Spleen (tissue), 11 donors: ENCODE measurements at regions not wholly inside any gene's neighbourhood (a gene's known extent, or its start where the extent isn't known, plus 50 kb on each side); places are given as distances from the start of the nearest gene placed in this dataset.
A peak's percentile ranks its signal among the peaks of the same experiment; 100 is the strongest.
"Not testable (repeated sequence)": the region's sequence is repeated elsewhere in the genome, so short reads cannot be mapped to it uniquely, and the experiment has no call there.

Source experiments
- DNase-seq: peaks from one replicate; pipeline ENCODE4 v3.0.0-alpha.2; 2020
- H3K27ac ChIP-seq, 8 donors: fragments of 200-600 bp; sonication (generic) in 7 of 8; 1 replicate in 4 of 8; 2 replicates in 4 of 8; pipeline versions ENCODE4 v1.5.0 to v1.8.0; 2016 to 2021; ENCODE audit warnings: inconsistent platforms in 4 of 8, mild to moderate bottlenecking in 4 of 8, moderate library complexity in 1 of 8
- H3K27me3 ChIP-seq, 7 donors: fragments of 200-600 bp; sonication (generic) in 6 of 7; replicated peaks in 1 of 7; 1 replicate in 4 of 7; 2 replicates in 3 of 7; pipeline versions ENCODE4 v1.5.0 to v1.8.0; 2016 to 2021; ENCODE audit warnings: inconsistent platforms in 3 of 7, mild to moderate bottlenecking in 1 of 7
- H3K36me3 ChIP-seq, 6 donors: fragments of 200-600 bp; sonication (generic) in 5 of 6; 1 replicate in 4 of 6; 2 replicates in 2 of 6; pipeline versions ENCODE4 v1.5.0 to v1.8.0; 2016 to 2021; ENCODE audit warnings: inconsistent platforms in 2 of 6
- H3K4me1 ChIP-seq, 6 donors: fragments of 200-600 bp; sonication (generic) in 5 of 6; 1 replicate in 3 of 6; 2 replicates in 3 of 6; pipeline versions ENCODE4 v1.5.0 to v1.8.0; 2016 to 2021; ENCODE audit warnings: inconsistent platforms in 3 of 6
- H3K4me3 ChIP-seq, 8 donors: fragments of 200-600 bp; sonication (generic) in 7 of 8; 1 replicate in 4 of 8; 2 replicates in 4 of 8; pipeline versions ENCODE4 v1.5.0 to v1.8.0; 2016 to 2021; ENCODE audit warnings: inconsistent platforms in 4 of 8, mild to moderate bottlenecking in 4 of 8, moderate library complexity in 2 of 8
- H3K9me3 ChIP-seq, 8 donors: fragments of 200-600 bp; sonication (generic) in 7 of 8; 1 replicate in 4 of 8; 2 replicates in 4 of 8; pipeline versions ENCODE4 v1.5.0 to v1.8.0; 2016 to 2021; ENCODE audit warnings: inconsistent platforms in 4 of 8
- CTCF ChIP-seq, 11 experiments: fragments of 200-600 bp in 7 of 11; fragments of 450-650 bp in 4 of 11; sonication (generic) in 4 of 11; IDR thresholded peaks in 8 of 11; conservative IDR thresholded peaks in 3 of 11; 1 replicate in 7 of 11; 2 replicates in 4 of 11; pipeline versions ENCODE4 v1.4.0 to v1.8.0; 2016 to 2021; ENCODE audit warnings: antibody characterized with exemption in 11 of 11, inconsistent platforms in 4 of 11, mild to moderate bottlenecking in 1 of 11
- POLR2A ChIP-seq, 3 donors: fragments of 450-650 bp; IDR thresholded peaks; one replicate each; pipeline ENCODE4 v1.5.1; 2017; ENCODE audit warnings: antibody characterized with exemption in 3 of 3, mild to moderate bottlenecking in 1 of 3
- POLR2AphosphoS5 ChIP-seq, 3 donors: sonication (generic); formaldehyde crosslinking; IDR thresholded peaks; one replicate each; pipeline ENCODE4 v1.5.1; 2017; ENCODE audit warnings: antibody characterized with exemption in 3 of 3
- WGBS, 5 donors: extraction: QIAGEN DNeasy Blood & Tissue Kit in 3 of 5; methylation state at CpG; one replicate each; pipeline versions ENCODE4 v1.1.5 to v1.1.7; 2013 to 2018; 5-methylcytosine and 5-hydroxymethylcytosine counted together
- intact Hi-C: fragments of 100-400 bp; cut with DNase I; formaldehyde crosslinking; loops from one replicate; pipeline ENCODE4 v1.15.0; 2023; ENCODE audit warnings: low total_unique reads
- donor health status: healthy with polysubstance abuse.
- donor health status: DM: no; HTN: no; CAD: no; lungs with moderate emphysema.
- donor health status: DM: no; HTN: no; CAD: no.
- donor health status: Bipolar disorder and iron deficiency.
- donor health status: healthy.
- donor health status: DM: no; HTN: no; CAD: no.
- donor health status: DM: yes; HTN: yes; CAD: no.

DNA sequence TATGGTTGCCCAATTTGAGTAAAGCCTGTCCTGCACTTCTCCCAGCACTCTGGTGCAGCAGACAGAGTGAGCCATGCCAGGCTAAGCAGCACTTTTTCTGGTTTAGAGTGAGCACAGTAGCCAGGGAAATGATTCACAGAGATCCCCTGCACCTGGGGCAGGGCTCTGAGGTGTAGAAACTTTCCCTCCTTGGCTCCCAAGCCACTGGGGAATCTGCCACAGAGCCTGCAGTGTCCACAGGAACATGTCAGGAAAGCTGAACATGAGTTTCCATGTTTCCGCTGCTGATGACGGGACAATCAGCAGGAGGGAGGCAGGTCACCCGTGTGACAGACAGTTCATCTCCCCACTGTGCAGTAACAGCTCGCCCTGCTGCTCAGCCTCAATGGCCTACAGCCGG is 429.9 kb upstream of the B3GAT1 start:
- Histone ChIP-seq H3K9me3 (no peaks in the 10 kb centered on the region), H3K4me3 (no peak overlapping the region), H3K4me1 (no peaks in the 10 kb centered on the region), H3K36me3 (no peaks in the 10 kb centered on the region), H3K27ac (no peak overlapping the region), H3K27me3 (peaks cover 0 to 39% (median 0%) of the 10 kb centered on the region in 7 donors)
- DNase-seq, result peak; percentile 33
- 80 to 82% (median 82%) methylated on average over 5 of the region's 5 CpGs for WGBS, 5 donors
- TF ChIP-seq POLR2A (IDR thresholded peaks at IDR 0.05) (no peak), CTCF (IDR thresholded peaks at IDR 0.05 in 8 of 11, conservative IDR thresholded peaks at IDR 0.05 in 3 of 11) (no peak), POLR2AphosphoS5 (IDR thresholded peaks at IDR 0.05) (no peak)
- intact Hi-C loops, result no loop called here

- WGBS, 5 donors, result 46 to 63% (median 57%) methylated on average over 5 of the region's 5 CpGs
- no peaks in the 10 kb centered on the region for H3K9me3 ChIP-seq
- no peaks in the 10 kb centered on the region for H3K36me3 ChIP-seq
- intact Hi-C loops, result no loop called here
- DNase-seq, result no peak
- TF ChIP-seq POLR2A (IDR thresholded peaks at IDR 0.05) (no peak), CTCF (IDR thresholded peaks at IDR 0.05 in 8 of 11, conservative IDR thresholded peaks at IDR 0.05 in 3 of 11) (no peak), POLR2AphosphoS5 (IDR thresholded peaks at IDR 0.05) (no peak)
- no peak overlapping the region for H3K27ac ChIP-seq
- H3K4me3 ChIP-seq, result no peak overlapping the region
- H3K4me1 ChIP-seq, result no peaks in the 10 kb centered on the region
- H3K27me3 ChIP-seq, result peaks cover 0 to 39% (median 0%) of the 10 kb centered on the region in 7 donors
Measured at GRCh38 chr11:134841411-134841810, 429.4 kb upstream of the B3GAT1 start.

DNA sequence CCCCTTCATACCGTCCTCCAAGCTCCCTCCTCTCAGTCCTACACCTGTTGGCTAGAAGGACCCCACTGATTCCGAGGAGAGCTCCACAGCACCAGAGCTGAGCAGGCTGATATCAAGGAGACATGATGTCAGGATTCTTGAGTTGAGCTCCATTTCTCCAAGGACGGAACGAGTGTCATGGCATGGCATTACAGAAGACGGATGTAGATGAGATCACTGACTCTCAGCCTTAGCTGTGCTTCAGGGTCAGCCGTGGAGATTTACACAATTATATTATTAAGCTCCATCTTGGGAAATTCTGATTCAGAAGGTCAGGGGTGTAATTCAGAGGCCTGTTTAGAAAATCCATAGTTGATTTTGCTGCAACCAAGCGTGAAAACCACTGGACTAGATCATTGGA is 428.9 kb upstream of the B3GAT1 start:
- H3K36me3 ChIP-seq, result no peaks in the 10 kb centered on the region
- H3K27me3 ChIP-seq, result peaks cover 0 to 39% (median 0%) of the 10 kb centered on the region in 7 donors
- no peaks in the 10 kb centered on the region for H3K4me1 ChIP-seq
- intact Hi-C loops, result no loop called here
- H3K27ac ChIP-seq, result no peak overlapping the region
- no peak for TF ChIP-seq CTCF (IDR thresholded peaks at IDR 0.05 in 8 of 11, conservative IDR thresholded peaks at IDR 0.05 in 3 of 11)
- no peak for TF ChIP-seq POLR2A (IDR thresholded peaks at IDR 0.05)
- TF ChIP-seq POLR2AphosphoS5 (IDR thresholded peaks at IDR 0.05), result no peak
- WGBS, 5 donors, result 74 to 85% (median 81%) methylated on average over 7 of the region's 7 CpGs
- H3K4me3 ChIP-seq, result no peak overlapping the region
- no peaks in the 10 kb centered on the region for H3K9me3 ChIP-seq
- DNase-seq, result no peak

GRCh38 chr11:134840165-134840564 is 428.1 kb upstream of the B3GAT1 start:
- H3K4me3 ChIP-seq, intact Hi-C loops, H3K9me3 ChIP-seq, H3K27ac ChIP-seq, DNase-seq, H3K36me3 ChIP-seq, H3K4me1 ChIP-seq: not testable (repeated sequence)
- WGBS, 5 donors, result 68 to 88% (median 71%) methylated on average over 2 to 4 of the region's 4 CpGs
- peaks cover 0 to 39% (median 0%) of the 10 kb centered on the region in 7 donors for H3K27me3 ChIP-seq

DNA sequence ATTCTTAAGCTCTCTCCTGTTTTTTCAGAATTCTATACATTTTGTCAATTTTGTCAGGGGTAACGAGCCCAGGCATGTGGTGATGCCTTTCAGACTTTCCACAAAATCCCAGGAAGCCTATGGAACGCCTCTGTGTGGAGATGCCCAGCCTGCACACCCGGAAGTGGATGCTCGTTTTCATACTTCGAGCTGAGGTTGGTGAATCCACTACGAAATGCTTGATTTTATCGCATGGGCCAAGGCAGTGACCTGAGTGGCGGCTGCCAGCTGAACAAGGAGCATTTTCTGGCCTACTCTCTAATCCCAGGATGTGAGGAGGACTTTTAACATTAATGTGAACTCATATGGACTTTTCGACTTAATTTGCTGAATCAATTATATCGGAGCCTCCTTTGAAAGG is 426.7 kb upstream of the B3GAT1 start:
- Histone ChIP-seq H3K9me3 (no peaks in the 10 kb centered on the region), H3K4me3 (no peak overlapping the region), H3K36me3 (no peaks in the 10 kb centered on the region), H3K27me3 (peaks cover 0 to 37% (median 0%) of the 10 kb centered on the region in 7 donors), H3K27ac (no peak overlapping the region), H3K4me1 (no peaks in the 10 kb centered on the region)
- DNase-seq, result no peak
- intact Hi-C loops, result no loop called here
- TF ChIP-seq POLR2AphosphoS5 (IDR thresholded peaks at IDR 0.05), result no peak
- no peak for TF ChIP-seq POLR2A (IDR thresholded peaks at IDR 0.05)
- TF ChIP-seq CTCF (IDR thresholded peaks at IDR 0.05 in 8 of 11, conservative IDR thresholded peaks at IDR 0.05 in 3 of 11), result no peak
- 78 to 85% (median 82%) methylated on average over 10 of the region's 10 CpGs for WGBS, 5 donors
